PC-3 (cell line): ENCODE measurements at regions not wholly inside any gene's neighbourhood (a gene's known extent, or its start where the extent isn't known, plus 50 kb on each side); places are given as distances from the start of the nearest gene placed in this dataset.
A peak's percentile ranks its signal among the peaks of the same experiment; 100 is the strongest.

ENCODE experiments used
- ATAC-seq: fragments of 200-7000 bp; cut with Tn5 transposase; 2 replicates; pipeline ENCODE4 v1.9.1; 2020; ENCODE audit warnings: mild to moderate bottlenecking, moderate library complexity
- BruUV-seq: library from RNA; stranded (reverse); fragments of 400-500 nt; replicated peaks from 2 replicates; lab custom pipeline; 2021; lab: Mats Ljungman, UMichigan
- CTCF ChIA-PET: fragments of 300-600 bp; sonication (Branson Sonifier 250); formaldehyde crosslinking; loops from one replicate; lab custom pipeline; 2022; ENCODE audit warnings: antibody characterized with exemption; lab: Charles Lee
- POLR2A ChIA-PET: fragments of 300-600 bp; sonication (Branson Sonifier 250); formaldehyde crosslinking; loops from one replicate; lab custom pipeline; 2022; ENCODE audit warnings: antibody characterized with exemption; ENCODE audit not compliant: unreplicated experiment; lab: Charles Lee
- DNase-seq: peaks from one replicate; pipeline ENCODE4 v3.0.0-alpha.2; 2015
- H2AFZ ChIP-seq: fragments of 300-600 bp; sonication (generic); 2 replicates; pipeline ENCODE4 v1.6.0; 2016; ENCODE audit warnings: antibody characterized with exemption, low read length
- H3F3A ChIP-seq: fragments of 300-600 bp; sonication (generic); one replicate; pipeline ENCODE4 v1.6.0; 2017; ENCODE audit warnings: antibody characterized with exemption, low read length, control low read depth, mild to moderate bottlenecking; ENCODE audit not compliant: unreplicated experiment
- H3K27ac ChIP-seq: fragments of 300-600 bp; sonication (generic); 2 replicates; pipeline ENCODE4 v1.5.1; 2016; ENCODE audit warnings: mild to moderate bottlenecking, low read length
- H3K27me3 ChIP-seq: fragments of 300-600 bp; sonication (generic); 2 replicates; pipeline ENCODE4 v1.6.1; 2016; ENCODE audit warnings: low read length, mixed read lengths
- H3K36me3 ChIP-seq: fragments of 300-600 bp; sonication (generic); 2 replicates; pipeline ENCODE4 v1.6.1; 2016; ENCODE audit warnings: low read depth, mixed run types, low read length, mixed read lengths
- H3K4me1 ChIP-seq: fragments of 300-600 bp; sonication (generic); 2 replicates; pipeline ENCODE4 v1.5.1; 2016; ENCODE audit warnings: low read length; ENCODE audit not compliant: insufficient read depth
- H3K4me2 ChIP-seq: fragments of 300-600 bp; sonication (generic); 2 replicates; pipeline ENCODE4 v1.6.0; 2016; ENCODE audit warnings: low read length
- H3K4me3 ChIP-seq: fragments of 300-600 bp; sonication (generic); 2 replicates; pipeline ENCODE4 v1.5.1; 2016; ENCODE audit warnings: mild to moderate bottlenecking, low read length, mixed read lengths
- H3K79me2 ChIP-seq: fragments of 300-600 bp; sonication (generic); 2 replicates; pipeline ENCODE4 v1.6.1; 2017; ENCODE audit warnings: low read length, mixed read lengths
- H3K9ac ChIP-seq: fragments of 300-600 bp; sonication (generic); 2 replicates; pipeline ENCODE4 v1.6.0; 2016; ENCODE audit warnings: mild to moderate bottlenecking, low read length
- H3K9me2 ChIP-seq: fragments of 300-600 bp; sonication (generic); replicated peaks from 2 replicates; pipeline ENCODE4 v1.6.1; 2016; ENCODE audit warnings: mixed run types, low read length, mixed read lengths
- H3K9me3 ChIP-seq: fragments of 300-600 bp; sonication (generic); 2 replicates; pipeline ENCODE4 v1.6.1; 2016; ENCODE audit warnings: low read length, mixed read lengths
- H4K20me1 ChIP-seq: fragments of 300-600 bp; sonication (generic); 2 replicates; pipeline ENCODE4 v1.6.1; 2016; ENCODE audit warnings: low read length, mixed read lengths
- EZH2 ChIP-seq: fragments of 300-600 bp; sonication (generic); IDR thresholded peaks from one replicate; pipeline ENCODE4 v1.6.1; 2017; ENCODE audit warnings: antibody characterized with exemption, mild to moderate bottlenecking, low read length; ENCODE audit not compliant: unreplicated experiment
- EZH2phosphoT487 ChIP-seq: fragments of 300-600 bp; sonication (generic); IDR thresholded peaks from 2 replicates; pipeline ENCODE4 v1.6.1; 2018; ENCODE audit warnings: mild to moderate bottlenecking, antibody characterized with exemption, low read length, borderline replicate concordance
- intact Hi-C: fragments of 100-400 bp; cut with micrococcal nuclease; formaldehyde crosslinking; loops from 2 replicates; pipeline ENCODE4 v1.9.0; 2023
- TF ChIP-seq, protein P1 (sequence below): fragments of 300-600 bp; sonication (generic); conservative IDR thresholded peaks from 2 replicates; pipeline ENCODE4 v1.5.1; 2017; ENCODE audit warnings: antibody characterized with exemption, low read depth, mild to moderate bottlenecking, low read length

GRCh38 chr12:64997858-64998257 lies 123.2 kb downstream of the WIF1 start:
- Histone ChIP-seq H3K79me2 (no peaks in the 10 kb centered on the region), H3F3A (no peaks in the 10 kb centered on the region), H4K20me1 (no peaks in the 10 kb centered on the region), H3K36me3 (no peaks in the 10 kb centered on the region), H2AFZ (no peak overlapping the region), H3K4me2 (peak overlapping the region; percentile 53), H3K9me3 (no peaks in the 10 kb centered on the region), H3K4me1 (peaks cover 36% of the 10 kb centered on the region), H3K9ac (no peak overlapping the region), H3K9me2 (no peaks in the 10 kb centered on the region), H3K4me3 (no peak overlapping the region), H3K27me3 (no peaks in the 10 kb centered on the region), H3K27ac (peak overlapping the region; percentile 81)
- intact Hi-C loops, result loop anchor here (2.0 kb wide), 1 partner anchor 103 kb away; no protein-coding TSS in a partner anchor
- no peak for DNase-seq
- POLR2A ChIA-PET, result no interaction called here
- CTCF ChIA-PET, result no interaction called here
- ATAC-seq, result no peak
- no peak for TF ChIP-seq EZH2phosphoT487
- TF ChIP-seq EZH2, result no peak
- TF ChIP-seq, protein P1, sequence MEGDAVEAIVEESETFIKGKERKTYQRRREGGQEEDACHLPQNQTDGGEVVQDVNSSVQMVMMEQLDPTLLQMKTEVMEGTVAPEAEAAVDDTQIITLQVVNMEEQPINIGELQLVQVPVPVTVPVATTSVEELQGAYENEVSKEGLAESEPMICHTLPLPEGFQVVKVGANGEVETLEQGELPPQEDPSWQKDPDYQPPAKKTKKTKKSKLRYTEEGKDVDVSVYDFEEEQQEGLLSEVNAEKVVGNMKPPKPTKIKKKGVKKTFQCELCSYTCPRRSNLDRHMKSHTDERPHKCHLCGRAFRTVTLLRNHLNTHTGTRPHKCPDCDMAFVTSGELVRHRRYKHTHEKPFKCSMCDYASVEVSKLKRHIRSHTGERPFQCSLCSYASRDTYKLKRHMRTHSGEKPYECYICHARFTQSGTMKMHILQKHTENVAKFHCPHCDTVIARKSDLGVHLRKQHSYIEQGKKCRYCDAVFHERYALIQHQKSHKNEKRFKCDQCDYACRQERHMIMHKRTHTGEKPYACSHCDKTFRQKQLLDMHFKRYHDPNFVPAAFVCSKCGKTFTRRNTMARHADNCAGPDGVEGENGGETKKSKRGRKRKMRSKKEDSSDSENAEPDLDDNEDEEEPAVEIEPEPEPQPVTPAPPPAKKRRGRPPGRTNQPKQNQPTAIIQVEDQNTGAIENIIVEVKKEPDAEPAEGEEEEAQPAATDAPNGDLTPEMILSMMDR, result no peak
- BruUV-seq, result no TSS peak

DNA sequence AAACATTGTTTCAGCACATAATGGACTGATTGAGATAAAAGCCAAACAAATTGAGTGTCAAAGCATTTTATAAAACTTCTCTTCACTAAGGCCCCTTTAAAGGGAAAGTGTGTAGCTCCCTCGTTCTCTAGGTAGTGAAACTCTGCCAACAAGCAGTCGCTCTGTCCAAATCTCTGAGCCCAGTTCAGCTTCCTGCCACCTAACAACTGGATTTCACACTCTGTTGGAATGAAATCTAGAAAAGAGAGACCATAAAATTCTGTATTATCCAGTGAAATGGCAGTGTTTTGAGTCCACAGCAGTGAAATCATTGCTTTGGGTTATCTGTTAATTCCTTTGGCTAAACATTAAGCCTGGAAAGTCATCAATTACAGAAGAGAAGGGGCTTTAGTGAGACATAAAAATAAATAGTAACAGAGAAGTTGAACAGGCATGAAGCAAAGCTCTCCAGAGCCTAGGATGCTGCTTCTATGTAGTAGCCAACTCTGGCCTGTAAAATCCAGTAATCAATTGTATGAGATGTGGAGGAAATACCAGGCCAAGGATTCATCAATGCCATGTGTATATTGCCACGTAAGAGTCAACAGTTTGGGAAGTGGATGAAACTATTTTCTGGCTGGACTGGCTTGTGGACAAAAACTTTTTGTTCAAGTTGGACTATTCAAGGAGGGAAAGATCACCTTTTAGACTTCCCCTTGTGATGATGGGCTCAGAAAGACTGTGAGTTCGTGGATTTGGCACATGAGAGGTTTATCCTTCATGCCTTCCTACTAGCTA lies 122.5 kb downstream of the WIF1 start:
- no peak overlapping the region; the same call in 1 of the 2 replicates for H3K9ac ChIP-seq
- TF ChIP-seq EZH2phosphoT487 (no peak), EZH2 (no peak)
- TF ChIP-seq, protein P1, result no peak
- no peaks in the 10 kb centered on the region for H3K9me3 ChIP-seq
- ATAC-seq (peak; percentile 90), DNase-seq (peak; percentile 93)
- no peaks in the 10 kb centered on the region for H4K20me1 ChIP-seq
- ChIA-PET POLR2A (interaction anchor here (0.6 kb wide), 1 partner anchor 67 kb away, joined by 4 read pairs; no protein-coding TSS in a partner anchor), CTCF (no interaction called here)
- no peak overlapping the region for H3K4me3 ChIP-seq
- no peaks in the 10 kb centered on the region for H3F3A ChIP-seq
- peak overlapping the region; percentile 53 for H3K4me2 ChIP-seq
- no peaks in the 10 kb centered on the region for H3K79me2 ChIP-seq
- peak overlapping the region; percentile 27; the same call in 1 of the 2 replicates for H2AFZ ChIP-seq
- peak overlapping the region; percentile 81 for H3K27ac ChIP-seq
- H3K27me3 ChIP-seq, result no peaks in the 10 kb centered on the region
- intact Hi-C loops, result loop anchor here (2.0 kb wide), 1 partner anchor 104 kb away; no protein-coding TSS in a partner anchor
- no peaks in the 10 kb centered on the region for H3K36me3 ChIP-seq
- H3K4me1 ChIP-seq, result peaks cover 36% of the 10 kb centered on the region
- no TSS peak for BruUV-seq
- H3K9me2 ChIP-seq, result no peaks in the 10 kb centered on the region

- Histone ChIP-seq H3K4me2 (peak overlapping the region; percentile 53), H3K36me3 (no peaks in the 10 kb centered on the region), H2AFZ (peak overlapping the region; percentile 27; the same call in 1 of the 2 replicates), H3K27me3 (no peaks in the 10 kb centered on the region), H3F3A (no peaks in the 10 kb centered on the region), H4K20me1 (no peaks in the 10 kb centered on the region), H3K4me3 (no peak overlapping the region), H3K27ac (peak overlapping the region; percentile 81), H3K9ac (no peak overlapping the region), H3K4me1 (peaks cover 36% of the 10 kb centered on the region), H3K9me2 (no peaks in the 10 kb centered on the region), H3K9me3 (no peaks in the 10 kb centered on the region), H3K79me2 (no peaks in the 10 kb centered on the region)
- CTCF ChIA-PET, result no interaction called here
- no TSS peak for BruUV-seq
- DNase-seq (no peak), ATAC-seq (no peak)
- TF ChIP-seq EZH2, result no peak
- TF ChIP-seq EZH2phosphoT487, result no peak
- TF ChIP-seq, protein P1, result no peak
- intact Hi-C loops, result loop anchor here (2.0 kb wide), 1 partner anchor 104 kb away; no protein-coding TSS in a partner anchor
- POLR2A ChIA-PET, result no interaction called here
Observed at GRCh38 chr12:64999148-64999425, 122.0 kb downstream of the WIF1 start.
